Astrocyte (in vitro differentiated cells and primary cell): ENCODE measurements at regions not wholly inside any gene's neighbourhood (a gene's known extent, or its start where the extent isn't known, plus 50 kb on each side); places are given as distances from the start of the nearest gene placed in this dataset.

Source experiments
- DNase-seq: peaks from one replicate; pipeline ENCODE4 v3.0.0-alpha.2; 2010; ENCODE audit warnings: low read depth
- FAIRE-seq: peaks from 2 replicates; lab custom pipeline; 2011; peaks lifted over from hg19 to GRCh38; lab: Jason Lieb, UNC
- H2AFZ ChIP-seq: 2 replicates; pipeline ENCODE4 v1.6.0; 2012; ENCODE audit warnings: low read depth, low read length, inconsistent platforms
- H3K27ac ChIP-seq: 2 replicates; pipeline ENCODE4 v1.5.1; 2011; ENCODE audit warnings: low read depth, low read length, inconsistent platforms
- H3K27me3 ChIP-seq: 2 replicates; pipeline ENCODE4 v1.6.0; 2011; ENCODE audit warnings: low read length, inconsistent platforms; ENCODE audit not compliant: insufficient read depth
- H3K36me3 ChIP-seq: 2 replicates; pipeline ENCODE4 v1.5.1; 2011; ENCODE audit warnings: low read length, inconsistent platforms; ENCODE audit not compliant: insufficient read depth
- H3K4me1 ChIP-seq: 2 replicates; pipeline ENCODE4 v1.5.1; 2011; ENCODE audit warnings: low read length, inconsistent platforms; ENCODE audit not compliant: insufficient read depth
- H3K4me2 ChIP-seq: 2 replicates; pipeline ENCODE4 v1.6.0; 2012; ENCODE audit warnings: low read length, inconsistent platforms
- H3K4me3 ChIP-seq: 2 replicates; pipeline ENCODE4 v1.5.1; 2011; ENCODE audit warnings: low read depth, mild to moderate bottlenecking, low read length, inconsistent platforms; ENCODE audit not compliant: insufficient read depth
- H3K79me2 ChIP-seq: 2 replicates; pipeline ENCODE4 v1.6.0; 2012; ENCODE audit warnings: mild to moderate bottlenecking, low read length, inconsistent platforms; ENCODE audit not compliant: insufficient read depth
- H3K9ac ChIP-seq: 2 replicates; pipeline ENCODE4 v1.6.0; 2012; ENCODE audit warnings: mild to moderate bottlenecking, low read length, inconsistent platforms
- H3K9me3 ChIP-seq: 2 replicates; pipeline ENCODE4 v1.5.1; 2012; ENCODE audit warnings: low read depth, mild to moderate bottlenecking, low read length, inconsistent platforms; ENCODE audit not compliant: insufficient read depth
- H4K20me1 ChIP-seq: 2 replicates; pipeline ENCODE4 v1.6.0; 2012; ENCODE audit warnings: low read length, inconsistent platforms; ENCODE audit not compliant: insufficient read depth
- H3K27ac Mint-ChIP-seq: one replicate; pipeline ENCODE4 v1.8.0; 2021; ENCODE audit warnings: mild to moderate bottlenecking, mixed read lengths; ENCODE audit not compliant: unreplicated experiment
- H3K27me3 Mint-ChIP-seq: one replicate; pipeline ENCODE4 v1.8.0; 2021; ENCODE audit warnings: low read depth, mixed read lengths; ENCODE audit not compliant: unreplicated experiment
- H3K36me3 Mint-ChIP-seq: one replicate; pipeline ENCODE4 v1.8.0; 2021; ENCODE audit warnings: low read depth, mixed read lengths; ENCODE audit not compliant: unreplicated experiment
- H3K4me1 Mint-ChIP-seq: one replicate; pipeline ENCODE4 v1.8.0; 2021; ENCODE audit warnings: low read depth, mixed read lengths; ENCODE audit not compliant: unreplicated experiment
- H3K4me3 Mint-ChIP-seq: one replicate; pipeline ENCODE4 v1.8.0; 2021; ENCODE audit warnings: mild to moderate bottlenecking, moderate library complexity, mixed read lengths; ENCODE audit not compliant: unreplicated experiment
- H3K9me3 Mint-ChIP-seq: one replicate; pipeline ENCODE4 v1.8.0; 2021; ENCODE audit warnings: mild to moderate bottlenecking, mixed read lengths; ENCODE audit not compliant: unreplicated experiment
- EZH2 ChIP-seq: IDR thresholded peaks from 2 replicates; pipeline ENCODE4 v1.6.1; 2012; ENCODE audit warnings: mild to moderate bottlenecking, low read length, inconsistent platforms; ENCODE audit not compliant: insufficient read depth
- TF ChIP-seq, protein P1 (sequence below): IDR thresholded peaks from 2 replicates; pipeline ENCODE4 v1.5.1; 2011; ENCODE audit warnings: low read depth, mild to moderate bottlenecking, inconsistent platforms, low read length, moderate library complexity; ENCODE audit not compliant: insufficient read depth

DNA sequence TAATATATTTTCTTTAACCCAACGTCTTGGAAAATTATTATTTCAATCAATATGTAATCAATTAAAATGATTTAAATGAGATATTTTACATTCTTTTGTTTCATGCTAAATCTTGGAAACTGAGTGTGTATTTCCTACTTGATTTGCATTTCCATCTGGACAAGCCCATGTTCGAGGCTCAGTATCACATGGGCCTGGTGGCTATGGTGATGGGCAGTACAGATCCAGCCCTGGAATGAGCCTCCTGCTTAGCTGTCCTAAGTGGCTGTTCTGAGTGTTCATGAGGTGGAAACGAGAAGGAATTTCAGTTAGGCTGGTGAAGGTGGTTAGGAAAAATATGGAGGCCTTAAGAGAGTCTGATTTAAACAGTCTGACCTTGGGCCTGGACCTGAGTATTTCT, 73.0 kb upstream of the ATXN1 start:
- H3K9me3 ChIP-seq = no peaks in the 10 kb centered on the region
- Mint-ChIP-seq H3K9me3 (no peaks in the 10 kb centered on the region), H3K27ac (no peak overlapping the region), H3K36me3 (no peaks in the 10 kb centered on the region), H3K27me3 (no peaks in the 10 kb centered on the region), H3K4me3 (no peak overlapping the region), H3K4me1 (peaks cover 23% of the 10 kb centered on the region)
- H2AFZ ChIP-seq = no peak overlapping the region
- H3K27me3 ChIP-seq = no peaks in the 10 kb centered on the region
- H3K79me2 ChIP-seq = no peaks in the 10 kb centered on the region
- H3K27ac ChIP-seq = no peak overlapping the region
- TF ChIP-seq EZH2 = no peak
- TF ChIP-seq, protein P1, sequence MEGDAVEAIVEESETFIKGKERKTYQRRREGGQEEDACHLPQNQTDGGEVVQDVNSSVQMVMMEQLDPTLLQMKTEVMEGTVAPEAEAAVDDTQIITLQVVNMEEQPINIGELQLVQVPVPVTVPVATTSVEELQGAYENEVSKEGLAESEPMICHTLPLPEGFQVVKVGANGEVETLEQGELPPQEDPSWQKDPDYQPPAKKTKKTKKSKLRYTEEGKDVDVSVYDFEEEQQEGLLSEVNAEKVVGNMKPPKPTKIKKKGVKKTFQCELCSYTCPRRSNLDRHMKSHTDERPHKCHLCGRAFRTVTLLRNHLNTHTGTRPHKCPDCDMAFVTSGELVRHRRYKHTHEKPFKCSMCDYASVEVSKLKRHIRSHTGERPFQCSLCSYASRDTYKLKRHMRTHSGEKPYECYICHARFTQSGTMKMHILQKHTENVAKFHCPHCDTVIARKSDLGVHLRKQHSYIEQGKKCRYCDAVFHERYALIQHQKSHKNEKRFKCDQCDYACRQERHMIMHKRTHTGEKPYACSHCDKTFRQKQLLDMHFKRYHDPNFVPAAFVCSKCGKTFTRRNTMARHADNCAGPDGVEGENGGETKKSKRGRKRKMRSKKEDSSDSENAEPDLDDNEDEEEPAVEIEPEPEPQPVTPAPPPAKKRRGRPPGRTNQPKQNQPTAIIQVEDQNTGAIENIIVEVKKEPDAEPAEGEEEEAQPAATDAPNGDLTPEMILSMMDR = no peak
- H3K4me1 ChIP-seq = peaks cover 6% of the 10 kb centered on the region
- no peak overlapping the region for H3K4me2 ChIP-seq
- H3K9ac ChIP-seq = no peak overlapping the region
- no peak overlapping the region for H3K4me3 ChIP-seq
- no peaks in the 10 kb centered on the region for H4K20me1 ChIP-seq
- FAIRE-seq = no peak
- no peak for DNase-seq
- no peaks in the 10 kb centered on the region for H3K36me3 ChIP-seq

DNA sequence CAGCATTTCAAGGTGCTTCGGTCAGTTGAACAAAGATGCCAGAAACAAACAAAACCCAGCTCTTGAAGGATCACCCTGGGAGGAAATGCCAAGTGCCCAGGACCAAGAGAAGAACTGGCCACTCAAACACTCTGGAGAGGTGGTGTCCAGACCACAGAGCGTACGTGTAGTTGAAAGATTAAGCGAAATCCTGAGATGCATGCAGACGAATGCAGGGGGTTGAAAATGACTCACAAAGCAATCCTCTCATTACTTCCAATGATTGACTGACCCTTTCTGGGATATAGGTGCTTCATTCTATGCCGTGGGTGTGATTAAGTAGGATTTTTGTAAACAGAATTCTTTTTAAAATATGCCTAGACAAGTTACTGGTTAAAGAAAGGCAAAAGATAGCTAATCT, 71.5 kb upstream of the ATXN1 start:
- no peaks in the 10 kb centered on the region for H3K79me2 ChIP-seq
- TF ChIP-seq, protein P1 = no peak
- TF ChIP-seq EZH2 = no peak
- peaks cover 6% of the 10 kb centered on the region for H3K4me1 ChIP-seq
- no peak overlapping the region for H2AFZ ChIP-seq
- no peak overlapping the region for H3K27ac Mint-ChIP-seq
- H3K27me3 ChIP-seq = no peaks in the 10 kb centered on the region
- no peak overlapping the region for H3K4me3 ChIP-seq
- H3K27ac ChIP-seq = no peak overlapping the region
- H3K9ac ChIP-seq = no peak overlapping the region
- DNase-seq (peak; percentile 80), FAIRE-seq (no peak)
- H3K4me2 ChIP-seq = no peak overlapping the region
- H3K4me3 Mint-ChIP-seq = no peak overlapping the region
- H4K20me1 ChIP-seq = no peaks in the 10 kb centered on the region
- peaks cover 23% of the 10 kb centered on the region for H3K4me1 Mint-ChIP-seq
- no peaks in the 10 kb centered on the region for H3K9me3 Mint-ChIP-seq
- no peaks in the 10 kb centered on the region for H3K9me3 ChIP-seq
- no peaks in the 10 kb centered on the region for H3K36me3 Mint-ChIP-seq
- no peaks in the 10 kb centered on the region for H3K36me3 ChIP-seq
- no peaks in the 10 kb centered on the region for H3K27me3 Mint-ChIP-seq

DNA sequence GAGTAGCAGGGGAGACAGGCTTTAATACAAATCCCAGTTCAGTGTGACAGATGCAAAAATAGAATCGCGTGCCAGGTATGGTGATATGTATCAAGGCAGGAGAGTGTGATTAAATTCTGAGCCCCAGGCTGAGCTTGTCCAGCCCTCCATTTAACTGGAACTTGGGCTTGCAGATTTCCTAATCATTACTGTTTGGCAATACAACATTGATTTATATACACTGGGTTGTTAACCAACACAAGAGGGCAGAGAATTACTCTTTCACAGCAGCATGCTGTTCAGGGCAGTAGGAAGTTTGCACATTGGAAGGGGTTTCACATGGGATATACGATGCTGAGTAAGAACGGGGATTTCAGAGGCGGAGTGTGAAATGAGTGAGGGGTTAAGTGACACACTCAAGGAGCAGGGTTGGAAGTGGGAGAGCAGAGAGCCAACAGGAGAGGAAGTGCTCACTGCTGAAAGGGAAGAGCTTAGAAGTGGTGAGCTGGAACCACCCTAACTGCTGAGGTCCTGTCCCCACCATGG, 70.8 kb upstream of the ATXN1 start:
- FAIRE-seq (no peak), DNase-seq (no peak)
- H3K4me3 Mint-ChIP-seq = no peak overlapping the region
- no peaks in the 10 kb centered on the region for H3K9me3 Mint-ChIP-seq
- peaks cover 6% of the 10 kb centered on the region for H3K4me1 ChIP-seq
- no peak overlapping the region for H3K9ac ChIP-seq
- no peak overlapping the region for H2AFZ ChIP-seq
- H3K36me3 Mint-ChIP-seq = no peaks in the 10 kb centered on the region
- no peaks in the 10 kb centered on the region for H3K27me3 ChIP-seq
- no peaks in the 10 kb centered on the region for H3K79me2 ChIP-seq
- H4K20me1 ChIP-seq = no peaks in the 10 kb centered on the region
- no peaks in the 10 kb centered on the region for H3K9me3 ChIP-seq
- H3K36me3 ChIP-seq = no peaks in the 10 kb centered on the region
- TF ChIP-seq, protein P1 = no peak
- TF ChIP-seq EZH2 = no peak
- no peak overlapping the region for H3K4me3 ChIP-seq
- H3K27ac Mint-ChIP-seq = no peak overlapping the region
- peaks cover 22% of the 10 kb centered on the region for H3K4me1 Mint-ChIP-seq
- H3K27me3 Mint-ChIP-seq = peaks cover 2% of the 10 kb centered on the region
- H3K4me2 ChIP-seq = no peak overlapping the region
- H3K27ac ChIP-seq = no peak overlapping the region
